HCT116 (cell line): ENCODE measurements at regions not wholly inside any gene's neighbourhood (a gene's known extent, or its start where the extent isn't known, plus 50 kb on each side); places are given as distances from the start of the nearest gene placed in this dataset.

Experiments used
- CEBPB ChIP-seq: IDR thresholded peaks from 2 replicates; pipeline ENCODE4 v1.6.1; 2012; ENCODE audit warnings: low read depth
- EZH2 ChIP-seq: fragments of 200-600 bp; sonication (generic); IDR thresholded peaks from 2 replicates; pipeline ENCODE4 v1.6.1; 2017; ENCODE audit warnings: antibody characterized with exemption, mixed run types
- FOSL1 ChIP-seq: IDR thresholded peaks from 2 replicates; pipeline ENCODE4 v1.6.1; 2012; ENCODE audit warnings: low read depth
- MAX ChIP-seq: IDR thresholded peaks from 2 replicates; pipeline ENCODE4 v1.6.1; 2012
- POLR2A ChIP-seq: IDR thresholded peaks from 2 replicates; pipeline ENCODE4 v1.7.0; 2011; ENCODE audit warnings: borderline replicate concordance; ENCODE audit not compliant: insufficient read depth, insufficient read length; ENCODE audit errors: extremely low read depth
- POLR2AphosphoS5 ChIP-seq: IDR thresholded peaks from 2 replicates; pipeline ENCODE4 v1.6.1; 2011; ENCODE audit warnings: mild to moderate bottlenecking, low read depth, low read length, moderate library complexity
- RAD21 ChIP-seq: IDR thresholded peaks from 2 replicates; pipeline ENCODE4 v1.6.1; 2012; ENCODE audit warnings: low read depth, mild to moderate bottlenecking
- REST ChIP-seq: IDR thresholded peaks from 2 replicates; pipeline ENCODE4 v1.6.1; 2012; ENCODE audit warnings: low read depth
- SIN3A ChIP-seq: IDR thresholded peaks from 2 replicates; pipeline ENCODE4 v1.6.1; 2012; ENCODE audit warnings: low read depth
- TCF7L2 ChIP-seq: IDR thresholded peaks from 2 replicates; pipeline ENCODE4 v1.7.0; 2011; ENCODE audit warnings: borderline replicate concordance, inconsistent platforms; ENCODE audit not compliant: insufficient read depth, insufficient read length; ENCODE audit errors: extremely low read depth
- YY1 ChIP-seq: IDR thresholded peaks from 2 replicates; pipeline ENCODE4 v1.6.1; 2011; ENCODE audit warnings: low read length, low read depth, moderate library complexity, mild to moderate bottlenecking; ENCODE audit not compliant: insufficient replicate concordance; ENCODE audit errors: extremely low read depth
- ZNF274 ChIP-seq: fragments of 200-500 bp; sonication (Bioruptor generic); IDR thresholded peaks from 2 replicates; pipeline ENCODE4 v1.6.1; 2014; ENCODE audit warnings: mild to moderate bottlenecking, low read depth, low read length, inconsistent platforms
- TF ChIP-seq, protein P1 (sequence below), 3 experiments: fragments of 200-600 bp in 1 of 3; sonication (generic) in 1 of 3; IDR thresholded peaks in 2 of 3; conservative IDR thresholded peaks in 1 of 3; 2 replicates each; pipeline ENCODE4 v1.5.1; 2012 to 2017; ENCODE audit warnings: low read depth in 2 of 3, low read length in 2 of 3, antibody characterized with exemption in 1 of 3, borderline replicate concordance in 1 of 3, control low read depth in 1 of 3, mild to moderate bottlenecking in 1 of 3, mixed read lengths in 1 of 3, mixed run types in 1 of 3, moderate library complexity in 1 of 3; ENCODE audit not compliant: insufficient read depth in 1 of 3

GRCh38 chr7:135840591-135840990, 92.0 kb upstream of the FAM180A start:
- TF ChIP-seq, protein P1, sequence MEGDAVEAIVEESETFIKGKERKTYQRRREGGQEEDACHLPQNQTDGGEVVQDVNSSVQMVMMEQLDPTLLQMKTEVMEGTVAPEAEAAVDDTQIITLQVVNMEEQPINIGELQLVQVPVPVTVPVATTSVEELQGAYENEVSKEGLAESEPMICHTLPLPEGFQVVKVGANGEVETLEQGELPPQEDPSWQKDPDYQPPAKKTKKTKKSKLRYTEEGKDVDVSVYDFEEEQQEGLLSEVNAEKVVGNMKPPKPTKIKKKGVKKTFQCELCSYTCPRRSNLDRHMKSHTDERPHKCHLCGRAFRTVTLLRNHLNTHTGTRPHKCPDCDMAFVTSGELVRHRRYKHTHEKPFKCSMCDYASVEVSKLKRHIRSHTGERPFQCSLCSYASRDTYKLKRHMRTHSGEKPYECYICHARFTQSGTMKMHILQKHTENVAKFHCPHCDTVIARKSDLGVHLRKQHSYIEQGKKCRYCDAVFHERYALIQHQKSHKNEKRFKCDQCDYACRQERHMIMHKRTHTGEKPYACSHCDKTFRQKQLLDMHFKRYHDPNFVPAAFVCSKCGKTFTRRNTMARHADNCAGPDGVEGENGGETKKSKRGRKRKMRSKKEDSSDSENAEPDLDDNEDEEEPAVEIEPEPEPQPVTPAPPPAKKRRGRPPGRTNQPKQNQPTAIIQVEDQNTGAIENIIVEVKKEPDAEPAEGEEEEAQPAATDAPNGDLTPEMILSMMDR (IDR thresholded peaks at IDR 0.05 in 2 of 3, conservative IDR thresholded peaks at IDR 0.05 in 1 of 3; ENCODE audit: borderline replicate concordance in 1 of 3, insufficient read depth in 1 of 3, low read depth in 2 of 3, low read length in 2 of 3): no peak
- TF ChIP-seq POLR2A: no peak
- no peak for TF ChIP-seq CEBPB
- TF ChIP-seq MAX: no peak
- no peak for TF ChIP-seq EZH2
- no peak for TF ChIP-seq POLR2AphosphoS5
- TF ChIP-seq TCF7L2: no peak
- no peak for TF ChIP-seq SIN3A
- no peak for TF ChIP-seq RAD21
- no peak for TF ChIP-seq REST
- no peak for TF ChIP-seq ZNF274
- no peak for TF ChIP-seq YY1
- no peak for TF ChIP-seq FOSL1
